GM12801 (cell line): ENCODE measurements at regions not wholly inside any gene's neighbourhood (a gene's known extent, or its start where the extent isn't known, plus 50 kb on each side); places are given as distances from the start of the nearest gene placed in this dataset.

Source experiments
- CTCF ChIP-seq: IDR thresholded peaks from one replicate; pipeline ENCODE4 v1.5.1; 2011; ENCODE audit warnings: control low read depth; ENCODE audit not compliant: insufficient read length; ENCODE audit errors: extremely low read depth

GRCh38 chr7:112610636-112611035 lies 129.8 kb downstream of the LSMEM1 start:
- TF ChIP-seq CTCF = no peak

GRCh38 chr7:112615701-112616100 lies 134.9 kb downstream of the LSMEM1 start:
- no peak for TF ChIP-seq CTCF

- no peak for TF ChIP-seq CTCF
These were observed 135.5 kb downstream of the LSMEM1 start for GRCh38 chr7:112616295-112616694.

GRCh38 chr7:112619343-112619742 lies 138.6 kb downstream of the LSMEM1 start:
- TF ChIP-seq CTCF = no peak

GRCh38 chr7:112622159-112622715 lies 141.4 kb downstream of the LSMEM1 start:
- no peak for TF ChIP-seq CTCF

- TF ChIP-seq CTCF = no peak
These were observed 143.6 kb downstream of the LSMEM1 start for GRCh38 chr7:112624416-112624815.

- no peak for TF ChIP-seq CTCF
These were observed 149.8 kb downstream of the LSMEM1 start for GRCh38 chr7:112630565-112630964.
